Stimulated activated CD4-positive, alpha-beta T cell treated with anti-CD3 and anti-CD28 coated beads, Interleukin-1b, Interleukin-23, amount 100 ng/mL, for 48 hours (primary cell): ENCODE measurements at regions not wholly inside any gene's neighbourhood (a gene's known extent, or its start where the extent isn't known, plus 50 kb on each side); places are given as distances from the start of the nearest gene placed in this dataset.
"Not testable (repeated sequence)": the region's sequence is repeated elsewhere in the genome, so short reads cannot be mapped to it uniquely, and the experiment has no call there.

Experiments used
- DNase-seq: peaks from one replicate; pipeline ENCODE4 v3.0.0-alpha.2; 2020

GRCh38 chr10:36437367-36437766, 688.0 kb upstream of the ANKRD30A start:
- DNase-seq: no peak

GRCh38 chr10:36428507-36428906, 696.9 kb upstream of the ANKRD30A start:
- DNase-seq: no peak

GRCh38 chr10:36425131-36425797, 700.1 kb upstream of the ANKRD30A start:
- DNase-seq: no peak

- DNase-seq: no peak
Measured at GRCh38 chr10:36424502-36424901, 700.9 kb upstream of the ANKRD30A start.

DNA sequence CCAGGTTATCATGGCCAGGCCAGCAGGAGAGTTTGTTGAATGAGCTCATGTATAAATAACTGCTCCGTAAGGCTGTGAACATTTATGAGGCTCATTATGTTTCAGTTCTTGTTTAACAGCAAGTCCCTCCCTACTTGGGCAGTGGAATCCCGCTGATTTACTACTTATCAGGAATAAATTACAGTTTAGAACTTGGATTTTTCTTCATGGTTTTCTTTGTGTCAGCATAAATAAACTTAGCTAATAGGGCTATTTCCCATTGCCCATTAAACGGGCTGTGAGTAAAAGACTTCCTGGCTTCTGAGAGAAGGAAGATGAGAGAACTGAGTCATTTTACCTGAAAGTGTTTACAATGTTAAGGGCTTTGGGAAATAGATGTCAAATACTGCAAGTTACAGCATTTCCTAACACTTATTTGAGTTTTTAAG, 701.6 kb upstream of the ANKRD30A start:
- no peak for DNase-seq

DNA sequence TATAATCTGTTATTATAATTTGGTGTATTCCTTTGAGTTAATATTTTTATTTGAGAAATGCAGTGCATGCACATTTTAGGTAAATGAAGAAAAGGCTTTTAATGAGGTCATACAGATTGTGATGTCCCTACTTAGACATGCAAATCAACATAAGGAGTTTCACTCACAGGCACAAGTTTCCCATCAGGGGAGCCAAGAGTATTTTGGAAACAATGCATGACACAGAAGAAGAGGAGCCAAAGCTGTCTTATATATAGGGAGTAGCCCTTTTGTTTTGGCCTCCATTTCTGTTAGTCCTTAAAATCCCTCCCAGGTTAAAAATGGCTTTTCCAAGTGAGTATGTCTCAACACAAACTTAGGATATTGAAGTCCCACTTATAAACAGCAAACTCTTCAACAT, 703.4 kb upstream of the ANKRD30A start:
- DNase-seq: no peak

GRCh38 chr10:36416513-36416912, 708.9 kb upstream of the ANKRD30A start:
- DNase-seq: no peak

DNA sequence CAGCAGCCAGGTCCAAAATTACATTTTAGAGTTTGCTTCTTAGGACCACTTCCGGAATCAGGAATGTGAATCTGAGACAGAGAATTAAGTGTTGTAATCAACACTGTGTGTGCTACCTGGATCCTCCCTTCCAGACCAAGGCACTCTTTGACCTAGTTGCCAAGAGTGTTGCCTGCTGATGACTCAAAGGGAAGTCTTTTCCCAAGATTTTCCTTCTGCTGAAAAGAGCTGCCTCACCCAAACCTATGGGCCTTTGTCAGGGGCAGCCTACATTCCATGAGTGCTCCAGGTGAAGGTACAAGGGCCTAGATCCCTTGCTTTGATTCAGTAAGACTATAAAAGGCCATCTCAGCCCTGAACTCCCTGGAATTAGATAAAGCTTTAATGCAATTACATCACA, 712.5 kb upstream of the ANKRD30A start:
- no peak for DNase-seq

GRCh38 chr10:36400238-36400637, 725.2 kb upstream of the ANKRD30A start:
- DNase-seq: not testable (repeated sequence)

DNA sequence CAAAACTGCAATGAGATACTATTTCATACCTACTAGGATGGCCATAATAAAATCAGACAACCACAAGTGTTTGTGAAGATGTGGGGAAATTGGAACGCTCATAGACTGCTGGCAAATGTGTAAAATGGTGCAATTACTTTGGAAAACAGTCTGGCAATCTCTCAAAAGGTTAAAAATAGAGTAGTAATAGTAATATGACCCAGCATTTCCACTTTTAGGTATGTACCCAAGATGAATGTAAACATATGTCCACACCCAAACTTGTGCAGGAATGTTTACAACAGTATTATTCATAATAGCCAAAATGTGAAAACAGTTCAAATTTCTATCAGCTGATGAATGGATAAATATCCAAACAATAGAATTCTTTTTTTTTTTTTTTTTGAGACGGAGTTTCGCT, 731.6 kb upstream of the ANKRD30A start:
- DNase-seq: no peak

GRCh38 chr10:36391405-36391804, 734.0 kb upstream of the ANKRD30A start:
- DNase-seq: no peak

DNA sequence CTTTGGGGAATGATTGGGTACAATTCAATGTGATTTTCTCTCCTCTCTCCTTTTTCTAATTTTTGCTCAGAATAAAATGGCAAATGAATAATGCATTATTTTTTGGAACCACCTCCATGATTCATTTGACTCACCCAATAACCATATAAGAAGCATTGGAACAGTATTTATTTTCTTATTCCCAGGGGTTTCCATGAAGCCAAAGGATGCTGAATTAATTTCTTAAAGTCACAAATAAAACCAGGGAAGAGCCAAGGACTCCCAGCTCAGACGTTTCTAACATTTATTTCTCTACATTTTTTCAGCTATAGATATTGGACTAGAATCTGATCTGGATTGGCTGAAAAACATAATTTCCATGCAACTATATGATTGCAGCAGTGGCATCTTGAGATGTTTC, 735.2 kb upstream of the ANKRD30A start:
- DNase-seq: no peak

DNA sequence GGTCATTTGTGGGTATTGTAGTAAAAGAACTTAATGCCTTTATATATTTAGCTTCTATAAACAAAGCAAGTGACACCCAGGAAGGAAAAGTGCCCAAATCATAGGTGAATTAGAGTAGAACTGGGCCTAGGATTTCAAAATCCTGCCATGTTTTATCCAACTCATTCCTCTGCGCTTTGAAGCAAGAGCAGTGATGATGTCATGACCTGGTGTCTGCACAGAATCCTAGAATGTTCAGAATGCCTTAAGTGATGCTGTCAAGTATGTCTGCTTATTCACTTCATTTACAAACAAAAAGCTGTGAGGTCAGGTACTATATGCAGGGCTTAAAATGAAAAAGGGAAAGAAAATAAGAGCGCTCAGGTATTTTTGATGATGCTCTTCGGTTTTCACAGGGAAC, 737.2 kb upstream of the ANKRD30A start:
- DNase-seq: no peak

- DNase-seq: no peak
Measured at GRCh38 chr10:36385693-36386092, 739.7 kb upstream of the ANKRD30A start.

DNA sequence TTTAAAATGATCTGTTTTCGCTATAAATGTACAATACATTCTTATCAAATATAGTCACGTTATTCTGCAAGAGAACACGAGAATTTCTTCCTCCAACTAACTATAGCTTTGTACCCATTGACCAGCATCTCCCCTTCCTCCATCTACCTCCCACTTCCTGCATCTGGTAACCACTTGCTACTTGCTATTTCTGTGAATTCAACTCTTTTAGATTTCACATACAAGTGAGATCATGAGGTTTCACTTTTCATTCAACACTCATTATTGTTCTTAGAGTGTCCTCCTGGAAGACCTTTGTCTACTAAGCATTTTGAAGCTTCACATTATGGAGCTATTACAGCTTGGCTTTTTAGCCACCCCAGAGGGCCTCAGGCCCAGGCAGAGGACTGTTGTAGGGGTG, 741.3 kb upstream of the FZD8 start:
- DNase-seq: no peak

DNA sequence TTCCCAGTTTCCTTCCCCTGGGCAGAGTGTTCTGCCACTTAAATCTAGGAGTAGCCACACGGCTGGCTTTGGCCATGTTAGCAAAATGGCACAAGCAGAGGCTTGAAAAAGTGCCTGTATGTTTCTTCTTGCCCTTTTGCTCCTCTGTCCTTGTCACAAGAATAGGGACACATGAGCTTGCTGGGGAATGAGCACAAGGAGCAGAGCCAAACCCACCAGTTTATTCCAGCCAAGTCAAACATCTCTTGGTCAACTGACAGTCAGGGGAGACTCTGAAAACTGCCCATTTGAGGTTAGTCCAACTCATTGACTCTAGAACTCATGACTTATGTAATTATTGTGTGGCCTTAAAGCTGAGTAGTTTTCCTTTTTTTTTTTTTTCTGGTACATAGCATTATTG, 739.7 kb upstream of the FZD8 start:
- no peak for DNase-seq

DNA sequence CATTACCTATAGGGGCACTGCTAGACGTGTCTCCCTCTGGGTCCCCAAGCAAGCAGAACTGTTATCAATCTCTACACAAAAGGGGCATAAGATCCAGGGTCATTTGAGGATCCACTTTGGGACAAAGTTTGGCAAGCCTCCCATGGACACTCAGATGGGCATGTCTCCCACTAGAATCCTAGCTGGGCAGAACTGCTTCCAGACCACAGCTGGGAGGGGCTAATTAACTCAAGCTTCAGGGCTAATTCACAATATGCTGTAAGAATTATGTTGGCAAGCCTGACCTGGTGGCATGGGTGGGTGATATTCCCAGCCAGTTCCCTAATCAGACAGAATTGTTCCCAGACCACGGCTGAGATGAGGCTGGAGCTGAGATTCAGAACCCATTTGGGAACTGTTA, 738.4 kb upstream of the FZD8 start:
- DNase-seq: no peak

- DNase-seq: no peak
Measured at GRCh38 chr10:36375107-36375506, 733.0 kb upstream of the FZD8 start.

DNA sequence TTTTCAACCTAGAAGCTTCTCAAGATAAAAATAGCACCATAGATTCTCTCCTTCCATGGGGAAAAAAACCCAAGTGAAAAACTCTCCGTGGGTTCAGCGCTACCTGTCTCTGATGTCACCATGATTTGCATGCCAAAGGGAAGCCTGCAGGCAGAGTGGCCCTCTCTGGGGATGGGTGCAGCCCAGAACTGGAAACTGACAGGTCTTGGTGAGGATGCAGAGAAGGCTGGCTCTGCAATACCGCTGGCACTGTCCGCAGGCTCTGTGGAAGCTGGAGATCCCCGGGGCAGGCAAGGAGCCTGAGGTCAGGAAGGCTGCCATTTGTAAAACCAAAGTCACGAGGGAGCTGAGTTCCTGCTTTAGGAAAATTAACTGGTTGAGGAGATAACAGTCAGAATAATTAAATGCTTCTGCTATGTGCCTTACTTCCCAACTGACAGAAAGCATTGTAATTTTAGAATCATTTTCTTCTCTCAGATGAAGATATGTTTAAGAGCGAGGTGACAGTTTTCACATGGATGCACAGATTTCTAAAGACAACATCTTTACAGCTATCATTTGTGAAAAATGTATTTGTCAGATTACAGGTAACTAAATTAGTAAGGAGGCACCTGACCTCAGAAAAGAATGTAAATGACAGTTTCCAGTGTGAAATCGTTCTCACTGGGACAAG, 731.5 kb upstream of the FZD8 start:
- no peak for DNase-seq

GRCh38 chr10:36367362-36367761, 725.3 kb upstream of the FZD8 start:
- DNase-seq: no peak

DNA sequence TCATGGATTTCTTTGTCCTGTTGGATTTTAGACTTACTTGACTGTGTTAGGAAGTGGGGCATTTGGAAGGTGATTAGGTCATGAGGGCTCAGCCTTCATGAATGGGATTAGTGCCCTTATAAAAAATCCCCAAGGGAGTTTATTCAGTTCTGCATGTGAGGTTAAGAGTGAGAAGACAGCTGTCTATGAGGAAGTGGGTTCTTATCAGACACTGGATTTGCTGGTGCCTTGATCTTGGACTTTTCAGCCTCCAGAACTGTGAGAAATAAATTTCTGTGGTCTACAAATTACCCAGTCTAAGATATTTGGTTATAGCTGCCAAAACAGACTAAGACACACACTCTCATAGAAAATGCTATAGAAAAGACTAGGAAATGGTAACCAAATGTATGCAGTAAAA, 724.7 kb upstream of the FZD8 start:
- no peak for DNase-seq

DNA sequence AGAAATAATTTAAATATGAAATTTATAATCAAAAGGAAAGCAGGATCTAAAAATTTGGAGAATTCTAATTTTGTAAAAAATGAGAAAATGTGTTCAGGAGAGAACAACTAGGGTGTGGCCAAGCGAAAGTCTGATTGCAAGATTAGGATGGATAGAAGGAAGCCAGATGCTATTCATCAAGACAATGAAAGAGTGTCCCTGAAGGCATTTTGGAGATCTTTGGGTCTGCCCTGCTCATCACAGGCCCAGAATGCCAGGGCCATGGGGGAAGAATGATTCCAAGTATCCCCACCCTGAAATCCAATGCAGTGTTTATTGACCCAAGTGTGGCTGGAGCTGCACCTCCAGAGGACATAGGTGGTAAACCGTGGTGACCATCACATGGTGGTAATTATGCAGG, 724.0 kb upstream of the FZD8 start:
- no peak for DNase-seq

- DNase-seq: no peak
Measured at GRCh38 chr10:36362257-36362656, 720.2 kb upstream of the FZD8 start.

GRCh38 chr10:36358736-36359135, 716.6 kb upstream of the FZD8 start:
- no peak for DNase-seq

GRCh38 chr10:36354633-36355032, 712.5 kb upstream of the FZD8 start:
- no peak for DNase-seq
